HT1080 (cell line): ENCODE measurements at regions not wholly inside any gene's neighbourhood (a gene's known extent, or its start where the extent isn't known, plus 50 kb on each side); places are given as distances from the start of the nearest gene placed in this dataset.

ENCODE experiments used
- DNase-seq: peaks from one replicate; pipeline ENCODE4 v3.0.0-alpha.2; 2015; ENCODE audit warnings: low read depth

- no peak for DNase-seq
Measured at GRCh38 chr3:77859156-77859555, 819.3 kb downstream of the ROBO2 start.

GRCh38 chr3:77868725-77869124 lies 828.8 kb downstream of the ROBO2 start:
- DNase-seq = no peak

GRCh38 chr3:77869423-77869822 lies 829.5 kb downstream of the ROBO2 start:
- DNase-seq = no peak

- DNase-seq = no peak
Measured at GRCh38 chr3:77871436-77871835, 831.5 kb downstream of the ROBO2 start.

- no peak for DNase-seq
Measured at GRCh38 chr3:77873598-77873997, 833.7 kb downstream of the ROBO2 start.

GRCh38 chr3:77885381-77885780 lies 845.5 kb downstream of the ROBO2 start:
- DNase-seq = no peak

GRCh38 chr3:77887611-77888010 lies 847.7 kb downstream of the ROBO2 start:
- DNase-seq = no peak

- no peak for DNase-seq
Measured at GRCh38 chr3:77889616-77890015, 849.7 kb downstream of the ROBO2 start.

- no peak for DNase-seq
Measured at GRCh38 chr3:77898621-77899020, 858.7 kb downstream of the ROBO2 start.

GRCh38 chr3:77902675-77903074 lies 862.8 kb downstream of the ROBO2 start:
- no peak for DNase-seq

GRCh38 chr3:77906102-77906709 lies 866.3 kb downstream of the ROBO2 start:
- peak; percentile 86 for DNase-seq

GRCh38 chr3:77913524-77914174 lies 873.8 kb downstream of the ROBO2 start:
- no peak for DNase-seq

GRCh38 chr3:77915336-77915735 lies 875.4 kb downstream of the ROBO2 start:
- DNase-seq = no peak

GRCh38 chr3:77917225-77917624 lies 877.3 kb downstream of the ROBO2 start:
- no peak for DNase-seq

- DNase-seq = no peak
Measured at GRCh38 chr3:77919244-77919643, 879.3 kb downstream of the ROBO2 start.

- no peak for DNase-seq
Measured at GRCh38 chr3:77931255-77932009, 891.5 kb downstream of the ROBO2 start.

- DNase-seq = no peak
Measured at GRCh38 chr3:77932926-77933325, 893.0 kb downstream of the ROBO2 start.

- DNase-seq = no peak
Measured at GRCh38 chr3:77933926-77934325, 894.0 kb downstream of the ROBO2 start.

GRCh38 chr3:77935418-77935817 lies 895.5 kb downstream of the ROBO2 start:
- peak; percentile 13 for DNase-seq

- peak; percentile 43 for DNase-seq
Measured at GRCh38 chr3:77939726-77940125, 899.8 kb downstream of the ROBO2 start.

- no peak for DNase-seq
Measured at GRCh38 chr3:77943598-77943997, 903.7 kb downstream of the ROBO2 start.

GRCh38 chr3:77945320-77945719 lies 905.4 kb downstream of the ROBO2 start:
- no peak for DNase-seq

- no peak for DNase-seq
Measured at GRCh38 chr3:77947671-77948070, 907.8 kb downstream of the ROBO2 start.
